Psoas muscle (tissue), 7 donors: ENCODE measurements at regions not wholly inside any gene's neighbourhood (a gene's known extent, or its start where the extent isn't known, plus 50 kb on each side); places are given as distances from the start of the nearest gene placed in this dataset.

ENCODE experiments used
- ATAC-seq, 4 donors: fragments of 200-7000 bp; cut with Tn5 transposase; one replicate each; pipeline ENCODE4 v1.9.1; 2020; ENCODE audit warnings: moderate library complexity in 3 of 4, mild to moderate bottlenecking in 2 of 4
- DNase-seq, 2 donors: peaks; one replicate each; pipeline ENCODE4 v3.0.0-alpha.2; 2020
- H3K27ac ChIP-seq: fragments of 200-600 bp; one replicate; pipeline ENCODE4 v1.8.0; 2022
- H3K27me3 ChIP-seq, 3 donors: fragments of 200-600 bp in 1 of 3; one replicate each; pipeline versions ENCODE4 v1.6.1 to v1.8.0; 2013 to 2022; ENCODE audit warnings: low read length in 2 of 3, mild to moderate bottlenecking in 2 of 3, moderate library complexity in 1 of 3; ENCODE audit not compliant: insufficient read depth in 3 of 3
- H3K36me3 ChIP-seq, 2 donors: fragments of 200-600 bp in 1 of 2; one replicate each; pipeline versions ENCODE4 v1.6.1 to v1.8.0; 2013 to 2022; ENCODE audit warnings: low read depth in 1 of 2, mild to moderate bottlenecking in 1 of 2, moderate library complexity in 1 of 2; ENCODE audit not compliant: insufficient read depth in 1 of 2
- H3K4me1 ChIP-seq: fragments of 200-600 bp; one replicate; pipeline ENCODE4 v1.8.0; 2022
- H3K4me3 ChIP-seq: fragments of 200-600 bp; one replicate; pipeline ENCODE4 v1.8.0; 2022; ENCODE audit warnings: mild to moderate bottlenecking
- H3K9me3 ChIP-seq: fragments of 200-600 bp; one replicate; pipeline ENCODE4 v1.8.0; 2022
- CTCF ChIP-seq: fragments of 200-600 bp; IDR thresholded peaks from one replicate; pipeline ENCODE4 v1.8.0; 2022; ENCODE audit warnings: antibody characterized with exemption
- WGBS, 3 donors: extraction: QIAGEN DNeasy Blood & Tissue Kit; methylation state at CpG; one replicate each; pipeline versions ENCODE4 v1.1.6 to v1.1.7; 2013; 5-methylcytosine and 5-hydroxymethylcytosine counted together
- intact Hi-C, 2 donors: fragments of 100-400 bp; cut with DNase I; formaldehyde crosslinking; loops; one replicate each; pipeline versions ENCODE4 v1.11.0 to v1.14.2; 2022
- donor health status: healthy with polysubstance abuse.
- donor health status: DM: no; HTN: no; CAD: no; lungs with moderate emphysema.
- donor health status: Bipolar disorder and iron deficiency.
- donor health status: healthy.
- donor health status: DM: yes; HTN: yes; CAD: no.
- donor health status: DM: no; HTN: no; CAD: no.
- donor health status: DM: yes; HTN: yes; CAD: no.

GRCh38 chr18:41558715-41559114 is 396.3 kb upstream of the PIK3C3 start:
- Histone ChIP-seq H3K9me3 (no peaks in the 10 kb centered on the region), H3K36me3 (no peaks in the 10 kb centered on the region), H3K27ac (no peak overlapping the region), H3K27me3 (no peaks in the 10 kb centered on the region), H3K4me1 (no peaks in the 10 kb centered on the region), H3K4me3 (no peak overlapping the region)
- ATAC-seq (no peak), DNase-seq (no peak)
- 22 to 32% (median 25%) methylated on average over 1 of the region's 1 CpG for WGBS, 3 donors
- intact Hi-C loops: no loop called here
- TF ChIP-seq CTCF: no peak

- no peak for DNase-seq
- Histone ChIP-seq H3K27me3 (no peaks in the 10 kb centered on the region), H3K36me3 (no peaks in the 10 kb centered on the region), H3K4me3 (no peak overlapping the region), H3K4me1 (no peaks in the 10 kb centered on the region), H3K27ac (no peak overlapping the region), H3K9me3 (no peaks in the 10 kb centered on the region)
- TF ChIP-seq CTCF: no peak
- no peak for ATAC-seq
- WGBS, 3 donors: 36 to 47% (median 39%) methylated on average over 6 of the region's 6 CpGs
- intact Hi-C loops: no loop called here
Observed at GRCh38 chr18:41553716-41554115, 401.3 kb upstream of the PIK3C3 start.

GRCh38 chr18:41548521-41549260 is 406.3 kb upstream of the PIK3C3 start:
- H3K27ac ChIP-seq: no peak overlapping the region
- DNase-seq (no peak), ATAC-seq (no peak)
- TF ChIP-seq CTCF: no peak
- H3K9me3 ChIP-seq: no peaks in the 10 kb centered on the region
- H3K27me3 ChIP-seq: peaks cover 0 to 2% (median 0%) of the 10 kb centered on the region in 3 donors
- 75 to 86% (median 76%) methylated on average over 9 of the region's 9 CpGs for WGBS, 3 donors
- intact Hi-C loops: no loop called here
- no peaks in the 10 kb centered on the region for H3K36me3 ChIP-seq
- no peak overlapping the region for H3K4me3 ChIP-seq
- no peaks in the 10 kb centered on the region for H3K4me1 ChIP-seq

GRCh38 chr18:41545091-41545888 is 409.7 kb upstream of the PIK3C3 start:
- no peak for DNase-seq

More at GRCh38 chr18:41545091-41545888, 409.7 kb upstream of the PIK3C3 start:
- no peaks in the 10 kb centered on the region for H3K4me1 ChIP-seq
- no peaks in the 10 kb centered on the region for H3K36me3 ChIP-seq
- no peak overlapping the region for H3K27ac ChIP-seq
- intact Hi-C loops: loop anchor here in 1 of 2 donors (2.0 kb wide), 1 partner anchor 22 kb away; no protein-coding TSS in a partner anchor
- no peak for TF ChIP-seq CTCF
- ATAC-seq: no peak
- H3K9me3 ChIP-seq: no peaks in the 10 kb centered on the region
- WGBS, 3 donors: 57 to 86% (median 64%) methylated on average over 2 of the region's 2 CpGs
- peaks cover 0 to 2% (median 0%) of the 10 kb centered on the region in 3 donors for H3K27me3 ChIP-seq
- no peak overlapping the region for H3K4me3 ChIP-seq
